Tibial nerve (tissue), 4 donors: ENCODE measurements at regions not wholly inside any gene's neighbourhood (a gene's known extent, or its start where the extent isn't known, plus 50 kb on each side); places are given as distances from the start of the nearest gene placed in this dataset.

Source experiments
- DNase-seq, 2 donors: peaks; one replicate each; pipeline ENCODE4 v3.0.0-alpha.2; 2019; ENCODE audit warnings: low spot score in 2 of 2
- H3K27ac ChIP-seq, 4 donors: fragments of 200-600 bp; sonication (generic) in 3 of 4; one replicate each; pipeline ENCODE4 v1.5.1; 2017 to 2019; ENCODE audit warnings: mild to moderate bottlenecking in 1 of 4
- H3K27me3 ChIP-seq, 2 donors: fragments of 200-600 bp; sonication (generic) in 1 of 2; one replicate each; pipeline versions ENCODE4 v1.5.1 to v1.6.0; 2017 to 2019
- H3K36me3 ChIP-seq, 3 donors: fragments of 200-600 bp; sonication (generic); one replicate each; pipeline ENCODE4 v1.5.1; 2018 to 2019
- H3K4me1 ChIP-seq, 4 donors: fragments of 200-600 bp; sonication (generic) in 3 of 4; one replicate each; pipeline ENCODE4 v1.5.1; 2017 to 2019
- H3K4me3 ChIP-seq, 4 donors: fragments of 200-600 bp; sonication (generic) in 3 of 4; one replicate each; pipeline ENCODE4 v1.5.1; 2017 to 2019; ENCODE audit warnings: mild to moderate bottlenecking in 1 of 4, moderate library complexity in 1 of 4
- H3K9me3 ChIP-seq, 4 donors: fragments of 200-600 bp; sonication (generic) in 3 of 4; one replicate each; pipeline ENCODE4 v1.5.1; 2017 to 2019
- CTCF ChIP-seq, 5 experiments: fragments of 200-600 bp in 3 of 5; fragments of 450-650 bp in 2 of 5; sonication (generic) in 3 of 5; IDR thresholded peaks; one replicate each; pipeline ENCODE4 v1.5.1; 2016 to 2019; ENCODE audit warnings: antibody characterized with exemption in 5 of 5, mild to moderate bottlenecking in 3 of 5, moderate library complexity in 2 of 5
- EP300 ChIP-seq, 2 donors: sonication (generic); formaldehyde crosslinking; IDR thresholded peaks; one replicate each; pipeline ENCODE4 v1.6.1; 2017; ENCODE audit warnings: antibody characterized with exemption in 2 of 2, mild to moderate bottlenecking in 1 of 2
- POLR2A ChIP-seq, 2 donors: fragments of 450-650 bp; IDR thresholded peaks; one replicate each; pipeline ENCODE4 v1.6.1; 2017; ENCODE audit warnings: antibody characterized with exemption in 2 of 2, mild to moderate bottlenecking in 2 of 2, moderate library complexity in 2 of 2
- whole genome bisulfite sequencing, 2 donors: methylation state at CpG; one replicate each; pipeline ENCODE4 v1.1.5; 2018; 5-methylcytosine and 5-hydroxymethylcytosine counted together

DNA sequence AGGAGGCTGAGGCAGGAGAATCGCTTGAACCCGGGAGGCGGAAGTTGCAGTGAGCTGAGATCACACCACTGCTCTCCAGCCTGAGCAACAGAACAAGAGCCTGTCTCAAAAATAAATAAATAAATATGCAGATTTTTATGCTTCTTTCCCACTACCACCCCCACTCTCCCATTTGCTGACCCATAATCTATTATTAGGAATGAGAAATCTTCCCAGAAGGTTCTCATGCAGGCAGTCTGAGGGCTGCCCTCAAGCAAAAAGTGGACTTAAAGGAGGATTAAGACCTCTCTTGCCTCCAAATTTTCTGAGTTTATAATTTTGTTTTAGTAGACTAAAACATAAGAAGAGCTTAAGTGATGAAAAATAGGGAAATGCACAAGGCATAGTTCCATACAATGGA lies 85.2 kb upstream of the TOMM7 start:
- Histone ChIP-seq H3K36me3 (peaks cover 0 to 7% (median 0%) of the 10 kb centered on the region in 3 donors), H3K4me1 (peaks cover 0 to 4% (median 0%) of the 10 kb centered on the region in 4 donors), H3K4me3 (no peak overlapping the region), H3K27me3 (no peaks in the 10 kb centered on the region), H3K27ac (no peak overlapping the region), H3K9me3 (peaks cover 0 to 9% (median 0%) of the 10 kb centered on the region in 4 donors)
- WGBS, 2 donors = 77 to 86% methylated on average over 3 of the region's 3 CpGs
- TF ChIP-seq POLR2A (IDR thresholded peaks at IDR 0.05) = no peak
- DNase-seq = no peak

DNA sequence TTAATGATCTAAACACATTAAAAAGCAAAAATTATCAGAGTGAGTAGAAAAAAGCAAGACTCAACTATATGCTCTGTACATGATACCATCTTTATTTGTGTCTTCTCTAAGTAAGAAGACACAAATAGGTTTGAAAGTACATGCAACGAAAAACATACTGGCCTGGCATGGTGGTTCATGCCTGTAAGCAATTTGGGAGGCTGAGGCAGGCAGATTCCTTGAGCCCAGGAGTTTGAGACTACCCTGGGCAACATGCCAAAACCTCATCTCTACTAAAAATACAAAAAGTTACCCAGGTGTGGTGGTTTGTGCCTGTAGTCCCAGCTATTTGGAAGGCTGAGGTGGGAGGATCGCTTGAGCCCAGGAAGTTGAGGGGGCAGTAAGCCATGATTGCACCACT lies 78.1 kb upstream of the TOMM7 start:
- Histone ChIP-seq H3K4me1 (no peaks in the 10 kb centered on the region), H3K36me3 (no peaks in the 10 kb centered on the region), H3K9me3 (peaks cover 0 to 9% (median 0%) of the 10 kb centered on the region in 4 donors), H3K4me3 (no peak overlapping the region), H3K27ac (no peak overlapping the region), H3K27me3 (no peaks in the 10 kb centered on the region)
- no peak for DNase-seq
- TF ChIP-seq CTCF (IDR thresholded peaks at IDR 0.05) (no peak), POLR2A (IDR thresholded peaks at IDR 0.05) (no peak), EP300 (IDR thresholded peaks at IDR 0.05) (no peak)
- WGBS, 2 donors = 85 to 92% methylated on average over 2 of the region's 2 CpGs

GRCh38 chr7:22900101-22900500 lies 77.5 kb upstream of the TOMM7 start:
- no peak for DNase-seq
- TF ChIP-seq POLR2A (IDR thresholded peaks at IDR 0.05) = no peak
- TF ChIP-seq CTCF (IDR thresholded peaks at IDR 0.05) = no peak
- no peak for TF ChIP-seq EP300 (IDR thresholded peaks at IDR 0.05)
- H3K4me3 ChIP-seq = no peak overlapping the region
- no peak overlapping the region for H3K27ac ChIP-seq
- no peaks in the 10 kb centered on the region for H3K36me3 ChIP-seq
- H3K4me1 ChIP-seq = no peaks in the 10 kb centered on the region
- 70 to 77% methylated on average over 1 of the region's 1 CpG for WGBS, 2 donors
- H3K27me3 ChIP-seq = no peaks in the 10 kb centered on the region
- H3K9me3 ChIP-seq = peaks cover 0 to 9% (median 0%) of the 10 kb centered on the region in 4 donors

- H3K4me3 ChIP-seq = no peak overlapping the region
- TF ChIP-seq POLR2A (IDR thresholded peaks at IDR 0.05) = no peak
- TF ChIP-seq EP300 (IDR thresholded peaks at IDR 0.05) = no peak
- no peak for TF ChIP-seq CTCF (IDR thresholded peaks at IDR 0.05)
- no peaks in the 10 kb centered on the region for H3K36me3 ChIP-seq
- no peak overlapping the region for H3K27ac ChIP-seq
- H3K9me3 ChIP-seq = no peaks in the 10 kb centered on the region
- WGBS, 2 donors = 82 to 84% methylated on average over 5 of the region's 5 CpGs
- H3K27me3 ChIP-seq = no peaks in the 10 kb centered on the region
- no peaks in the 10 kb centered on the region for H3K4me1 ChIP-seq
- DNase-seq = no peak
Observed at GRCh38 chr7:22896917-22897316, 74.3 kb upstream of the TOMM7 start.

GRCh38 chr7:22895828-22896165 lies 73.1 kb upstream of the TOMM7 start:
- DNase-seq = no peak
- no peaks in the 10 kb centered on the region for H3K27me3 ChIP-seq
- TF ChIP-seq EP300 (IDR thresholded peaks at IDR 0.05) (no peak), CTCF (IDR thresholded peaks at IDR 0.05) (no peak), POLR2A (IDR thresholded peaks at IDR 0.05) (no peak)
- no peaks in the 10 kb centered on the region for H3K4me1 ChIP-seq
- H3K9me3 ChIP-seq = no peaks in the 10 kb centered on the region
- H3K36me3 ChIP-seq = no peaks in the 10 kb centered on the region
- no peak overlapping the region for H3K27ac ChIP-seq
- H3K4me3 ChIP-seq = no peak overlapping the region
- 74 to 77% methylated on average over 2 of the region's 2 CpGs for WGBS, 2 donors

- TF ChIP-seq POLR2A (IDR thresholded peaks at IDR 0.05) (no peak), EP300 (IDR thresholded peaks at IDR 0.05) (no peak), CTCF (IDR thresholded peaks at IDR 0.05) (no peak)
- 64 to 70% methylated on average over 3 of the region's 3 CpGs for whole genome bisulfite sequencing, 2 donors
- Histone ChIP-seq H3K36me3 (no peaks in the 10 kb centered on the region), H3K9me3 (no peaks in the 10 kb centered on the region), H3K4me1 (no peaks in the 10 kb centered on the region), H3K27me3 (no peaks in the 10 kb centered on the region), H3K27ac (no peak overlapping the region), H3K4me3 (no peak overlapping the region)
- DNase-seq = no peak
Observed at GRCh38 chr7:22895140-22895827, 72.6 kb upstream of the TOMM7 start.
